PFSK-1 (cell line): ENCODE measurements at regions not wholly inside any gene's neighbourhood (a gene's known extent, or its start where the extent isn't known, plus 50 kb on each side); places are given as distances from the start of the nearest gene placed in this dataset.

Experiments used
- FOXP2 ChIP-seq: optimal IDR thresholded peaks from 2 replicates; pipeline ENCODE3; 2011; ENCODE audit warnings: borderline replicate concordance, control low read depth, inconsistent platforms; ENCODE audit not compliant: insufficient read depth; ENCODE audit errors: extremely low read length, extremely low read depth
- POLR2AphosphoS5 ChIP-seq: IDR thresholded peaks from 2 replicates; pipeline ENCODE4 v1.6.1; 2012; ENCODE audit warnings: low read depth, mild to moderate bottlenecking, control low read depth, low read length, moderate library complexity

DNA sequence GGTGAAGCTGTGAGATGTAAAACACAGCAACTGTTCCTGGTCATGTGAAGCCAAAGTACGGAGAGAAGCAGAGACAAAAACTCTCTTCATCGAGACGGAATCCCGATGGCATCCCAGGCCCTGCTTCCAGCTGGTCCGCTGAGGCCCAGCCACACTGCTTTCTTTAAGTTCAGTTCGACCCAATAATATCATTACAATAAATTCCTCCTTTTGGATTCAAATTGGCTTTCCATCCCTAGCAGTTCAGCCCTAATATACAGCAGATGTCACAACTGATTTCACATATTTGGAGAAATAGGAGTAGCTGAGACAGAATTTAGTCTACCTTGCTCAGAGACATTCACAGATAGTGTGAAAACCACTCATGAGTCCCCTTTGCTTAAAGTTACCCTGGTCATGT is 98.3 kb upstream of the SPRY1 start:
- no peak for TF ChIP-seq POLR2AphosphoS5
- no peak for TF ChIP-seq FOXP2
